A673 (cell line): ENCODE measurements at regions not wholly inside any gene's neighbourhood (a gene's known extent, or its start where the extent isn't known, plus 50 kb on each side); places are given as distances from the start of the nearest gene placed in this dataset.
A peak's percentile ranks its signal among the peaks of the same experiment; 100 is the strongest.

Experiments
- BruUV-seq: library from RNA; stranded (reverse); fragments of 400-500 nt; replicated peaks from 2 replicates; lab custom pipeline; 2021; lab: Mats Ljungman, UMichigan
- CTCF ChIA-PET: fragments of 300-600 bp; sonication (Branson Sonifier 250); formaldehyde crosslinking; loops from one replicate; lab custom pipeline; 2022; ENCODE audit warnings: antibody characterized with exemption; lab: Charles Lee
- POLR2A ChIA-PET: fragments of 300-600 bp; sonication (Branson Sonifier 250); formaldehyde crosslinking; loops from one replicate; lab custom pipeline; 2022; ENCODE audit warnings: antibody characterized with exemption; ENCODE audit not compliant: low non-redundant PET; lab: Charles Lee
- DNase-seq: peaks from one replicate; pipeline ENCODE4 v3.0.0-alpha.2; 2015; ENCODE audit warnings: low spot score
- H3K27ac ChIP-seq: fragments of 200-600 bp; sonication (generic); 2 replicates; pipeline ENCODE4 v1.5.1; 2016; ENCODE audit warnings: mixed run types, low read depth, mild to moderate bottlenecking, mixed read lengths, antibody characterized with exemption, low read length; ENCODE audit not compliant: poor library complexity, severe bottlenecking
- H3K27me3 ChIP-seq: fragments of 200-600 bp; sonication (generic); replicated peaks from 2 replicates; pipeline ENCODE4 v1.6.1; 2017; ENCODE audit warnings: mixed run types, low read depth, mild to moderate bottlenecking, mixed read lengths, antibody characterized with exemption, low read length; ENCODE audit not compliant: insufficient read depth, poor library complexity
- H3K36me3 ChIP-seq: fragments of 200-600 bp; sonication (generic); 2 replicates; pipeline ENCODE4 v1.6.1; 2016; ENCODE audit warnings: mixed run types, mild to moderate bottlenecking, mixed read lengths, antibody characterized with exemption, low read length; ENCODE audit not compliant: insufficient read depth, poor library complexity, severe bottlenecking
- H3K4me1 ChIP-seq: fragments of 200-600 bp; sonication (generic); 2 replicates; pipeline ENCODE4 v1.6.1; 2017; ENCODE audit warnings: mixed run types, mild to moderate bottlenecking, mixed read lengths, antibody characterized with exemption, low read length; ENCODE audit not compliant: insufficient read depth, poor library complexity, severe bottlenecking
- H3K4me3 ChIP-seq: fragments of 200-600 bp; sonication (generic); 2 replicates; pipeline ENCODE4 v1.5.1; 2016; ENCODE audit warnings: low read depth, mixed run types, mild to moderate bottlenecking, mixed read lengths, low read length; ENCODE audit not compliant: poor library complexity, severe bottlenecking
- H3K9me3 ChIP-seq: fragments of 200-600 bp; sonication (generic); 2 replicates; pipeline ENCODE4 v1.6.1; 2016; ENCODE audit warnings: mixed run types, low read depth, mild to moderate bottlenecking, mixed read lengths, antibody characterized with exemption, low read length; ENCODE audit not compliant: poor library complexity, severe bottlenecking
- EZH2 ChIP-seq: fragments of 200-600 bp; sonication (generic); IDR thresholded peaks from 2 replicates; pipeline ENCODE4 v1.6.1; 2017; ENCODE audit warnings: borderline replicate concordance, low read depth, mild to moderate bottlenecking, mixed read lengths, antibody characterized with exemption, low read length; ENCODE audit not compliant: poor library complexity, severe bottlenecking
- intact Hi-C: fragments of 100-400 bp; cut with micrococcal nuclease; formaldehyde crosslinking; loops from one replicate; pipeline ENCODE4 v1.10.0; 2022; ENCODE audit not compliant: unreplicated experiment
- TF ChIP-seq, protein P1 (sequence below): fragments of 300-800, 200-600 bp; sonication (generic); conservative IDR thresholded peaks from 2 replicates; pipeline ENCODE4 v1.5.1; 2017; ENCODE audit warnings: low read depth, mild to moderate bottlenecking, antibody characterized with exemption, low read length, moderate library complexity, mixed read lengths

DNA sequence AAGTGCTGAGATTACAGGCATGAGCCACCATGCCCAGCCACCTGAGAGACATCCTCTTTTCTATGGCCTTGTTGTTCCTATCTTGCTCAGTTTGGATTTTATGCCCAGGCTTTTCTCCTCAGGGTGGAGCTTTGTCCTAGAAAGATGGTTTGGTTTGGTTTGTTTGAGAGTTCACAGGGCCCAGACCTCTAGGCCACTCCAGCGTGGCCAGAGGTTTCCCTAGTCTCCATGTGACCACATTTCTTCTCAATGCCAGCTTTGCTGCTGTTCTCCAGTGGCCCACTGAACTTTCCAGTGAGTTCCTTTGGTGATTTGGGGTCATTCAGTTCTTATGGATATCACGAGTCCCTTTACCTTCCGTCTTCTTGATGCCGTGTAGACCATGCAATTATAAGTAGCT, 92.6 kb upstream of the SERBP1 start:
- CTCF ChIA-PET = no interaction called here
- H3K4me1 ChIP-seq = no peaks in the 10 kb centered on the region
- POLR2A ChIA-PET = no interaction called here
- no peaks in the 10 kb centered on the region for H3K27me3 ChIP-seq
- no peak overlapping the region for H3K27ac ChIP-seq
- TF ChIP-seq, protein P1, sequence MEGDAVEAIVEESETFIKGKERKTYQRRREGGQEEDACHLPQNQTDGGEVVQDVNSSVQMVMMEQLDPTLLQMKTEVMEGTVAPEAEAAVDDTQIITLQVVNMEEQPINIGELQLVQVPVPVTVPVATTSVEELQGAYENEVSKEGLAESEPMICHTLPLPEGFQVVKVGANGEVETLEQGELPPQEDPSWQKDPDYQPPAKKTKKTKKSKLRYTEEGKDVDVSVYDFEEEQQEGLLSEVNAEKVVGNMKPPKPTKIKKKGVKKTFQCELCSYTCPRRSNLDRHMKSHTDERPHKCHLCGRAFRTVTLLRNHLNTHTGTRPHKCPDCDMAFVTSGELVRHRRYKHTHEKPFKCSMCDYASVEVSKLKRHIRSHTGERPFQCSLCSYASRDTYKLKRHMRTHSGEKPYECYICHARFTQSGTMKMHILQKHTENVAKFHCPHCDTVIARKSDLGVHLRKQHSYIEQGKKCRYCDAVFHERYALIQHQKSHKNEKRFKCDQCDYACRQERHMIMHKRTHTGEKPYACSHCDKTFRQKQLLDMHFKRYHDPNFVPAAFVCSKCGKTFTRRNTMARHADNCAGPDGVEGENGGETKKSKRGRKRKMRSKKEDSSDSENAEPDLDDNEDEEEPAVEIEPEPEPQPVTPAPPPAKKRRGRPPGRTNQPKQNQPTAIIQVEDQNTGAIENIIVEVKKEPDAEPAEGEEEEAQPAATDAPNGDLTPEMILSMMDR = no peak
- no peak for TF ChIP-seq EZH2
- BruUV-seq = no TSS peak
- DNase-seq = no peak
- intact Hi-C loops = no loop called here
- no peak overlapping the region for H3K4me3 ChIP-seq
- H3K36me3 ChIP-seq = no peaks in the 10 kb centered on the region
- no peaks in the 10 kb centered on the region for H3K9me3 ChIP-seq

DNA sequence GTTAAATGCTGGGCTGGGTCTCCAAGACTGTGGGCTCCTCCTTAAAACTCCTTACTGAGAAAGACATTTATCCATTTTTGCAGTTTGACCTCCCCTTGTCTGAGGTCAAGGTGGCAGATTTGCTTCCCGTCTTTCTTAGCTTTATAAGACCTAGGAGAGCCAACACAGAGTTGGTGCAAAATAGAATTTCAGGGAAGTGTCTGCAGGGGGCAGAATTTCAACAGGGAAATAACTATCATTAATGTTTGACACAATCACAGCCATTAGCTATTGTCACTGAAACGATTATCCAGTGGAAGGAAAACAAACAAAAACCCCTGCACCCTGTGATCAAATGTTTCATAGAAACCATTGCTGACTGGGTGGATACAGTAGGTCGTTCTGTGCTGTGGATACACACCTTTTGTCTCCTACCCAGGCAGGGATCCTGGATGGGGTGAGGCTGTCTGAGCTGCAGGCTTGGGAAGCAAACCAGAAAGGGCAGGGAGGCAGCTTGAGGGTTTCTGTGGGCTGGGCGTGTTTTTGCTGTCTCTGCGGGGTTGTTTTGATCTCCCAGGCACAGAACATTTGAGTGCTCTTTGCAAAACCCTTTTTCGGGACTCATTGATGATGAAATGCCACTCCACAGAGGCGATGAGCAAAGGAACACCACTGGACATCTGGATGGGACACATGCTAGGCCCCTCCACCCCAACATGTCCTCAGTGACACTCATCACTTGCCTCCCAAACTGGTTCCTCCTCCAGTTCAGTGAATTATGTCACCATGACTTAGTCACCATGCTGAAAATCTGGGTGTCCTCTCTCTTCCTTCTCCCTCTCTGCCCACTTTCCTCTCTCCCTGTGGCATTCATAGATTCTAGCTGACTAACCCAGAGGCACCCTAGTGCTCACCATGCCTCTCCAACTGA, 94.2 kb upstream of the SERBP1 start:
- DNase-seq = peak; percentile 24
- intact Hi-C loops = no loop called here
- no TSS peak for BruUV-seq
- no peaks in the 10 kb centered on the region for H3K36me3 ChIP-seq
- H3K27me3 ChIP-seq = no peaks in the 10 kb centered on the region
- POLR2A ChIA-PET = no interaction called here
- no peak overlapping the region for H3K4me3 ChIP-seq
- CTCF ChIA-PET = interaction anchor here (1.1 kb wide), 1 partner anchor 236 kb away, joined by 7 read pairs; no protein-coding TSS in a partner anchor
- no peak for TF ChIP-seq EZH2
- TF ChIP-seq, protein P1 = peak; percentile 53
- H3K27ac ChIP-seq = no peak overlapping the region
- H3K4me1 ChIP-seq = no peaks in the 10 kb centered on the region
- no peaks in the 10 kb centered on the region for H3K9me3 ChIP-seq

DNA sequence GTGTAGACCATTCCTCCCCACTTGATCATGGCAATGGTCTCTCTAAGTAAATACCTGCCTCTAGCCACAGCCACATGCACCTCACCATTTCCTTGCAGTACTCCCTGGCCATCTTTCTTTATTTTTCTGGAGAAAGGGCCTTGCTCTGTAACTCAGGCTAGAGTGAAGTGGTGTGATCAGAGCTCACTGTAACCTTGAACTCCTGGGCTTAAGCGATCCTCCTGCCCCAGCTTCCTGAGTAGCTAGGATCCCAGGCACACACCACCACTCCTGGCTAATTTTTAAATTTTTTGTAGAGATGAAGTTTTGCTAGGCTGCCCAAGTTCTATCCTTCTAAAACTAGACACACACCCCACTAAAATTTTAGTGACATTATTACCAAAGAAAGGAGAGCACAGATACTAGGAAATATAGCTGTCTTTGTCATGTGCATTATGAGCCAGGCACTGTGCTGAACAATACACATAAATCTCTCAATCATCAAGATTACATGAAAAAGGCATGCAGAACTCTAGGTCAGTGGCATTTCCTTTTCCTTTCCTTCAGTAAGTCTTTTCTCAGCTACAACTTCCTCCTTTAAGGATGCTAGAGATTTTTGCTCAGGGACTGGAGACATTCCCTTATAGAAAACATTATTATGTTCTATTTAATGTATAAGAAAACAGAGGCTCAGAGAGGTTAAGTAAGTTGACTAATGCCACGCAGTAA, 95.0 kb upstream of the SERBP1 start:
- Histone ChIP-seq H3K9me3 (no peaks in the 10 kb centered on the region), H3K36me3 (no peaks in the 10 kb centered on the region), H3K4me3 (no peak overlapping the region), H3K4me1 (no peaks in the 10 kb centered on the region), H3K27me3 (no peaks in the 10 kb centered on the region), H3K27ac (no peak overlapping the region)
- POLR2A ChIA-PET = interaction anchor here (0.6 kb wide), 1 partner anchor 62 kb away, joined by 3 read pairs; no protein-coding TSS in a partner anchor
- intact Hi-C loops = no loop called here
- no TSS peak for BruUV-seq
- CTCF ChIA-PET = interaction anchor here (0.6 kb wide), 1 partner anchor 238 kb away, joined by 3 read pairs; no protein-coding TSS in a partner anchor
- DNase-seq = no peak
- no peak for TF ChIP-seq EZH2
- TF ChIP-seq, protein P1 = no peak
